ENCODE measurements at regions not wholly inside any gene's neighbourhood (a gene's known extent, or its start where the extent isn't known, plus 50 kb on each side); places are given as distances from the start of the nearest gene placed in this dataset.
"Not testable (repeated sequence)": the region's sequence is repeated elsewhere in the genome, so short reads cannot be mapped to it uniquely, and the experiment has no call there.

DNA sequence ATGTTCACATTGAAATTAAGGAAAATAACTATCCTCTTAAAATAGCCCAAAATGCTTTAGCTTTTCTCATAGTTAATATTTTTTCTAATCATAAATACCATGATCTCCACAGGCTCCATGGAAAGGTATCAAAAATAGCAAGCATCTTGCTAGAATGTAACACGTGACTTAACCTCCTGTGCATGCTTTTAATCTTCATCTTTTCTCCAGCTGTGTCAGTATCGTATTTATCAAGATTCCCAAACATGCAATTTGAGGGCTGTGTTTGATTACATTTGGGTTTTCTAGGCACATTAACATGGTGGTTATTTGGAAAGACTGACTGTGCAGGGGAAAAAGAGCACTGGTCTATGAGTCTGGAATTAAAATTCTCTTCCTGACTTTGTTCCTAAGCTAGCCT is 472.5 kb upstream of the MCTP2 start:
- DNase-seq = no peak
- no peaks in the 10 kb centered on the region for H3K4me1 ChIP-seq
- no peaks in the 10 kb centered on the region for H3K36me3 ChIP-seq (replicated peaks in 1 of 2; ENCODE audit: insufficient read depth in 1 of 2, low read depth in 2 of 2)
- no peak overlapping the region for H3K27ac ChIP-seq
- no peaks in the 10 kb centered on the region for H3K9me3 ChIP-seq
- ATAC-seq = no peak
- H3K4me3 ChIP-seq = no peak overlapping the region
- intact Hi-C loops (cut with DNase I) = no loop called here
- 46 to 47% methylated on average over 2 of the region's 2 CpGs for WGBS, 2 donors
- TF ChIP-seq POLR2A (IDR thresholded peaks at IDR 0.05) (no peak), CTCF (IDR thresholded peaks at IDR 0.05) (no peak)
- no peaks in the 10 kb centered on the region for H3K27me3 ChIP-seq

DNA sequence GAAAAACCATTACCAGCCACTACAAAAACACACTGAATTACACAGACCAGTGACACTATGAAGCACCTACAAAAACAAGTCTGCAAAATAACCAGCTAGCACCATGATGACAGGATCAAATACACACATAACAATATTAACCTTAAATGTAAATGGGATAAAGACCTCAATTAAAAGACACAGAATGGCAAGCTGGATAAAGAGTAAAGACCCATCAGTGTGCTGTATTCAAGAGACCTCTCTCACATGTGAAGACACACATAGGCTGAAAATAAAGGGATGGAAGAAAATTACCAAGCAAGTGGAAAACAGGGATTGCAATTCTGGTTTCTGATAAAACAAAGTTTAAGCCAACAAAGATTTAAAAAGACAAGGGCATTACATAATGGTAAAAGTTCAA is 482.7 kb upstream of the MCTP2 start:
- no peak for DNase-seq
- Histone ChIP-seq H3K27me3 (no peaks in the 10 kb centered on the region), H3K4me3 (no peak overlapping the region), H3K4me1 (no peaks in the 10 kb centered on the region), H3K9me3 (peaks cover 0 to 9% (median 0%) of the 10 kb centered on the region in 3 donors), H3K27ac (no peak overlapping the region), H3K36me3 (replicated peaks in 1 of 2; ENCODE audit: insufficient read depth in 1 of 2, low read depth in 2 of 2) (no peaks in the 10 kb centered on the region)
- no peak for TF ChIP-seq CTCF (IDR thresholded peaks at IDR 0.05)
- TF ChIP-seq POLR2A (IDR thresholded peaks at IDR 0.05) = no peak
- intact Hi-C loops (cut with DNase I) = no loop called here
- ATAC-seq = no peak

DNA sequence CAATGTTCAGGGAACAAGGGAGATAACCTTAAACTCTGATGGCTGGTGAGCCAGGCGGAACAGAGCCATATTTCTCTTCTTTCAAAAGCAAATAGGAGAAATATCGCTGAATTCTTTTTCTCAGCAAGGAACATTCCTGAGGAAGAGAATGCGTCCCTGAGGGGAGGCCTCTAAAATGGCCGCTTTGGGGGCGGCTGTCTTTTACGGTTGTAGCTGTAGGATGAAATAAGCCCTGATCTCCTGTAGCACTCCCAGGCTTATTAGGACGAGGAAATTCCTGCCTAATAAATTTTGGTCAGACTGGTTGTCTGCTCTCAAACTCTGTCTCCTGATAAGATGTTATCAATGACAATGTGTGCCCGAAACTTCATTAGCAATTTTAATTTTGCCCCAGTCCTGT is 496.4 kb upstream of the MCTP2 start:
- H3K27me3 ChIP-seq; H3K9me3 ChIP-seq; H3K36me3 ChIP-seq (replicated peaks in 1 of 2; ENCODE audit: insufficient read depth in 1 of 2, low read depth in 2 of 2); H3K4me1 ChIP-seq; DNase-seq; intact Hi-C loops (cut with DNase I); H3K4me3 ChIP-seq; ATAC-seq; H3K27ac ChIP-seq: not testable (repeated sequence)
- 83 to 95% methylated on average over 8 of the region's 8 CpGs for WGBS, 2 donors

GRCh38 chr15:93730724-93731123 is 500.6 kb upstream of the MCTP2 start:
- DNase-seq (no peak), ATAC-seq (no peak)
- intact Hi-C loops (cut with DNase I) = no loop called here
- Histone ChIP-seq H3K9me3 (peaks cover 0 to 11% (median 0%) of the 10 kb centered on the region in 3 donors), H3K27ac (no peak overlapping the region), H3K27me3 (no peaks in the 10 kb centered on the region), H3K36me3 (replicated peaks in 1 of 2; ENCODE audit: insufficient read depth in 1 of 2, low read depth in 2 of 2) (no peaks in the 10 kb centered on the region), H3K4me3 (no peak overlapping the region), H3K4me1 (no peaks in the 10 kb centered on the region)
- WGBS, 2 donors = 72 to 74% methylated on average over 11 of the region's 11 CpGs
- TF ChIP-seq CTCF (IDR thresholded peaks at IDR 0.05) = no peak
- TF ChIP-seq POLR2A (IDR thresholded peaks at IDR 0.05) = no peak

GRCh38 chr15:93722165-93722564 is 509.2 kb upstream of the MCTP2 start:
- Histone ChIP-seq H3K27me3 (no peaks in the 10 kb centered on the region), H3K36me3 (replicated peaks in 1 of 2; ENCODE audit: insufficient read depth in 1 of 2, low read depth in 2 of 2) (no peaks in the 10 kb centered on the region), H3K27ac (no peak overlapping the region), H3K9me3 (peaks cover 0 to 3% (median 0%) of the 10 kb centered on the region in 3 donors), H3K4me3 (no peak overlapping the region), H3K4me1 (no peaks in the 10 kb centered on the region)
- TF ChIP-seq POLR2A (IDR thresholded peaks at IDR 0.05) = no peak
- no peak for TF ChIP-seq CTCF (IDR thresholded peaks at IDR 0.05)
- DNase-seq (no peak), ATAC-seq (no peak)
- intact Hi-C loops (cut with DNase I) = no loop called here
